HG03565 (cell line): ENCODE measurements at regions not wholly inside any gene's neighbourhood (a gene's known extent, or its start where the extent isn't known, plus 50 kb on each side); places are given as distances from the start of the nearest gene placed in this dataset.

Experiments
- ATAC-seq: cut with Tn5 transposase; IDR thresholded peaks from one replicate; pipeline ENCODE4 v1.9.1; 2021; ENCODE audit warnings: mild to moderate bottlenecking, moderate library complexity; ENCODE audit not compliant: unreplicated experiment

DNA sequence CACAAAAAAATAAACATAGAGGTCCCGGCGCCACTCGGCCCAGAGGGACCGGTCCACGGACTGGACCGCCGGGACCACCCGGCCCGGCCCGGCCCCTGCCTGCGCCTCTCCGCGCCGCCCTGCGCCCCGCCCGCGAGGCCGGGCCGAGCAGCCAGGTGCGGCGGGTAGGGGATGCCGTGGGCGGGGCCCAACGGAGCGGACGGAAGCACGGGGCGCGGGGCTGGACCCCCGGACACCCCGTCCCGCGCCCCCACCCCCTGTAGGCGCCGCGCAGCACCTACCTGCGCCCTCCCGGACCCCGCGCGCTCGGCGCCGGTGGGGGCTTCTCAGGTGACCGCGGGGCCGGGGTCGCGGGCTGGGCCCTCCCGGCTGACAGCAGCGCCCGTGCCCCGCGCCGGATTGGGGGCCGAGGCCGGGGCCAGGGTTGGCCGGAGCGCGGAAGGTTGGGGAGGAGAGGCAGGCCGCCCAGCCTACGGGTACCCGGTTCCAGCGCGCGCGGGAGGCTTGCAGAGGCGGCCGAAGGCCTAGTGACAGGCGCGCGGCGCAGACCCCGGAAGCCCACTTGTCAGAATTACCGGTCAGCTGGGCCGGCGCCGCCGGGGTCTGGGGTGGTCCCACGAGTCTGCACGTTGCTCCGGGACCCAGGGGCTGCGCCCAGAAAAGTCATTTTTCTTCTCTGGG, 351.9 kb upstream of the CAMK1G start:
- ATAC-seq, result no peak

DNA sequence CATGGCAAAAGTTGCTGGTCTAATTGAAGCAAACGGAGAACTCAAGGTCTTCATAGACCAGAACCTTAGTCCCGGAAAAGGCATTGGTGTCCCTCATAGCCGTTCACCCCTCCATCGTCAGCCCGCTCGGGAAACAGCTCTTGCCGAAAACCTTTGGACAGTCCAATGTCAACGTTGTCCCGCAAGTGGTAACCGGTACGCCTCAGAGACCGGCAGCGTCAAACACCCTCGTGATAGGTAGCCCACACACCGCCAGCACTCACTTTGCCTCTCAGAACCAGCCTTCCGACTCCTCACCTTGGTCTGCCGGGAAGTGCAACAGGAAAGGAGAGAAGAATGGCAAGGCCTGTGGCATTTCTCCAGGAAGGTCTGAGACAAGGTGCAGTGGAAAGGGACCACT, 351.3 kb upstream of the CAMK1G start:
- ATAC-seq, result no peak

DNA sequence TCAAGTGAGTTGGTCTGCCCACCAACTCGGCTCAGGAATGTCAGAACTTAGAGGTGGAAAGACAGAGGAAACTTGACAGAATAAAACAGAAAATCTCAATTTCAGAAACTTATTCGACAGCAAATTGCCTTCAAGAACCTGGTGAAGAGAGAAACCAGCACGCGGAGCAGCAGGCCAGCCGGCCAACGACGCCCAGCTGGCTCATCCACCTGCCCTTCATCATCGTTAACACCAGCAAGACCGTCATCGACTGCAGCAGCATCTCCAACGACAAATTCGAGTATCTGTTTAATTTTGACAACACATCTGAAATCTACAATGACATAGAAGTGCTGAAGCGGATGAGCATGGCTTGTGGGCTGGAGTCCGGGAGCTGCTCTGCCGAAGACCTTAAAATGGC, 350.8 kb upstream of the CAMK1G start:
- ATAC-seq, result no peak

DNA sequence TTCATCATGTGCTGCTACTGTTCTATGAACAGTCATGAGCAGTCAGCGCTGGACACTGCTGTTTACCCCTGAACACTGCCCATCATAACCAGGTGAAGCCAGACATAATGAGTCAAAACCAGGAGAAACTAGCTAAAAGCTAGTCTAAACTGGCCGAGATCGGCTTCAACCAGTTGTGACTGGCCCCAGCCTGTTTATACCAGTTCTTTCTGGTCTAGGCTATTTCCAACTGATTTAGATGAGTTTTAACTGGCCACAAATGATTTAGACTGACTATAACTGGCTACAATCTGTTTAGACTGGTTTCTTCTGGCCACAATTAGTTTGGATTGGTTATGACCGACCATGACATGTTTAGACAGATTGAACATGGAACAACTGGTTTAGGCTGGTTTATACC, 348.3 kb upstream of the CAMK1G start:
- no peak for ATAC-seq

DNA sequence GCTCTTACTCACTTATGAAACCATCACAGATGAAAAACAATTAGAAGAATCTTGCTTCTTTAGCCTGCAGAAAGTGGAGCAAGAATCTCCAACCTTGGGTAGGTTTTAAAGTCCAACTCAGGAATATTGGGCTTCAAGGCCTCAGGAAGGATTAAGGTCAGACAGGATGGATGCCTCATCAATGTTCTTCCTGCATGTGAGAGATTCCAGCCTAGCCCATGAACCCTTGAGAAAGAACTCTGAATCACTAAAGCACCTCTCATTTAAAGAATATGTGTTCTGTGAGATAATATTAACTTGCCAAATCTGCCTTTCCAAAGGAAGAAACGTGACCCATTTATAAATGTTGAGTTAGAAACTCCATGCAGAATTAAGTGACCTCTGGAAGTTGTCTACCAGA, 345.2 kb upstream of the CAMK1G start:
- ATAC-seq, result no peak

DNA sequence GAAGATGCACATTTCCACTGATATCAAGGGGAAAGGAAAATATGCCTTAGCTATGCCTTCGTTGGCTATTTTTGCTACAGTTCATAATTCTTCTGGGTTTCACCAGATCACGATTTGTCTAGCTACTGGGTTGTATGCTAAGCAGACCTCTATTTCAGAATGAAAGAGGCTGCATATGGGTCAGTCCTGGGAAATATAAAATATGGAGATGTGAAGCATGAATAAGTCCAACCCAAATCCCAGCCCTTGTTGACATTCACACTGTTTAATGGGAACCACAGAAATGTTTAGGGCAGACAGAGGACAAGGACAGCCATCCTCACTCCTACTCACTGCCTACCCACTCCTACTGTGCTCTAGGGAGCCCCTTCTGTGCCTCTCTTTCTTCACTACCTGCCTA, 343.2 kb upstream of the CAMK1G start:
- ATAC-seq, result no peak

DNA sequence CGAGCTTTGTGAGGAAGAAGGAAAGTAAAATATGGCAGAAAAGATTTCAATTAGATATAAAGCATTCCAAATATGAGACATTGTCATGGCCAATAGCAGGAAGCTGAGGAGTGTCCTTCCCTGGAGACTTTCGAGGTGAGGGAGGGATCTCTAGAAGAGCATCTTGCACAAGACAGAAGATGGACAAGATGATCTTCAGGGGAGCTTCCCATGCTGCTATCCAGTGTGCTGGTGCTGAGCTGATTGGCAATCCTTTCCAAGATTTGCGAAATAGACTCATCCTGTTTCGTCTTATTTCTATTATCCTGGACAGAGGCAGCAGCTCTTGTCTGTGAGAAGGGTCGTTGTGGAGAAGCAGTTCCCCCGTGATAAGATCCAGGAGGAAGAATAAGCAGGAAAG, 342.0 kb upstream of the CAMK1G start:
- ATAC-seq, result no peak

DNA sequence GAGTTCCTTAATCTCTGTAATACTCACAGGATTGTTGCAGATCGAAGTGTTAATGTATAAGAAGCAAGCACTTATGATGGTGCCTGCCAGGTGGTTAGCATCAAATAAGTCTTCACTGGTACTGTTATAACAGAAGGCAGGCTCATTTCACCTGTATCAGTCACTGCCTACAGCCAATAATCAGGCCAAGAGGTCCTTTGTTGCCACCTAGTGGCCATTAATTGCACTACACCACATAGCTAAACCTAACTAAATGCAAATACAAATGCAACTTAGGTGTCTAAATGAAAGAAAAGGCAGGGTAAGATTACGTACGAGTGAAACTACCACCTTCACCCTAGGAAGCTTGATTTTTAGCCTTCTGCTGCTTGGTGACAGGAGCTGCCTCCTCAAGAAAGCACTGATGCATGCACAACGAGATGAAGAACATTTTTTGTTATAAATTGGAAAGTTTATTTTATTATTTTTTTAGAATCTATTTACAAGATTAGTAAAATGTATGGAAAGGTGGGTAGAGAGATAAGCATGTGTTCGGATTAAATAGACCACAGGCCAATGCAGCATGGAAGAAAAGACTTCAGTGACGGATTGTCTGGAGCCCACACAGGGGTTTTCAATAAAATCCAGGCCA, 334.8 kb upstream of the CAMK1G start:
- ATAC-seq, result peak; percentile 84

DNA sequence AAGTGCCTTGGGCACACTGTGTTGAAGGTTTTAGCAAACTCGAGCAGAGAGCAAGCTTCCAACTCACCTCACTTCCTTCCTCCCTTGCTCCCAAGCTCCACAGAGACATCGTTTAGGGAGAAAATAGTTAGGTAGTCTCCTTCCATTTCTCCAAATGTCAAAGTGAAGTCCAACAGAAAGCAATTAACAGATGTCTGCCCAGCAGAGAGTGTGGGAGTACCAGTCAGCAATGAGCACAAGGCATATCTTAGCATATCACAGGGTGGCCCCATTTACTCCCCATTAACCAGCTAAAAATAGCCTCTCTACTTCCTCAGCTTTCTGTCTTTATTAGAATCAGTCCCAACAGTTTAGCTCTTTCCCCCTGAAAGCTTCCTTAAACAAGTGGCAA, 334.2 kb upstream of the CAMK1G start:
- ATAC-seq, result no peak

DNA sequence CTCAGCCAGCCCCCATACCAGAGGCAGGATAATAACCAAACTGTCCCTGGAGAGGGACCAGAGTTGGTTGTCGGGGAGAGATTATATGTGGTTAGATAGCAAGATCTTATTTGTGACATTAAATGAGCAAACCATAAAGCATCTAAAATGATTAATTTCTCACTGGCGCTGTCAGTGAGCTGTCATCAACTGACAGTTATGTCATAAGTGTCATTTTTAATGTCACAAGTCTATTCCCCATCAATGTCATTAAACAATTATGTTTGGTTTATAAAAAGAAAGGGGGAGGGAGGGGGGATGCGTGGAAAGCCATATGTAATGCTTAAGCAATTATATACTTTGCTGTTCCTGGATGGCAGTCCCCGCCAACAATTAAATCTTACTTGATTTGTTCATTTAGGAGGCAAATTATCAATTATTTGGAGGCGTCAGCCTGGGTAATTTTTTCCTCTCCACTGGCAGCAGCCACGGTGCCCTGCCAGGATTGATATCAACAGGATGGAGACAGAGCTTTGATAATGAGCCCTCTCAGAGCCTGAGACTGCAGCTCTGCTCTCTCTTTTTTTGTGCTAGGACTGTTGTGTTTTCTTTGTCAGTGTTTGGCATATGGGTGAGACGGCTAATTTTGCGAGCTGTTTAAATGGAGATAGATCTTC, 333.6 kb upstream of the CAMK1G start:
- no peak for ATAC-seq

DNA sequence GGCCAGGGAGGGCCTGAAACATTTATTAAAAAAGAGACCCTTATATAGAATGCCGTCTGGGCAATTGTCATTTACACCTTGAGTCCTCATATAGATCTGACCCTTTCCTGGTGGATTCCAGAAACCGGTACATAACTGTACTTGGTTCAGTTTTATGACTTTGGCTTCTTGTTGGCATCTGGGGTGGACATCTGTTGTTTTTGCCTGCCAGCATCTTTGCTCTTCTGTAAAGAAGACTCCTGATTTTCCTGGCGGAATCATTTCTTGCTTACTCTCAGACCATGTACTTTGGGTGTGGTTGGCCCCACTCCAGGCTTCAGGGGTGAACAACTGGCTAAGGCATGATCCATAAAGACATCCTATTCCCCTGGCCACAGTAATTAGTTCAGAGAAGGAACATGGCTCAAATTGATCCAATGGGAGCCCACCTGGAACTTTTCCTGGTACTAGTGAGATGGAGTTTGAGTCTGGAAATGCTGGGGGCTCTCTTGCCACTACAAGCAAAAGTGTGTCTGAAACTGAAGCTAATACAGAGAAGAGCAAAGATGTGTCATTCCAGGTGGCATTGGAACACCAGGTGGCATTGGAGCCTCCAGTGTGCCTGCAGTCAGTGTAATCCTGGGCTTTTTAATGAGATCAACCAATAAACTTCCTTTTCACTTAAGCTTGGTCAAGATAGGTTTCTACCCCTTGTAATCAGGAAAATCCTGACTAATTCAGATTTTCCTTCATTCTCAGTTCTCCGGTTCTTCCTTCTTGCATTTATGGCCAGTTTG, 332.5 kb upstream of the CAMK1G start:
- no peak for ATAC-seq

DNA sequence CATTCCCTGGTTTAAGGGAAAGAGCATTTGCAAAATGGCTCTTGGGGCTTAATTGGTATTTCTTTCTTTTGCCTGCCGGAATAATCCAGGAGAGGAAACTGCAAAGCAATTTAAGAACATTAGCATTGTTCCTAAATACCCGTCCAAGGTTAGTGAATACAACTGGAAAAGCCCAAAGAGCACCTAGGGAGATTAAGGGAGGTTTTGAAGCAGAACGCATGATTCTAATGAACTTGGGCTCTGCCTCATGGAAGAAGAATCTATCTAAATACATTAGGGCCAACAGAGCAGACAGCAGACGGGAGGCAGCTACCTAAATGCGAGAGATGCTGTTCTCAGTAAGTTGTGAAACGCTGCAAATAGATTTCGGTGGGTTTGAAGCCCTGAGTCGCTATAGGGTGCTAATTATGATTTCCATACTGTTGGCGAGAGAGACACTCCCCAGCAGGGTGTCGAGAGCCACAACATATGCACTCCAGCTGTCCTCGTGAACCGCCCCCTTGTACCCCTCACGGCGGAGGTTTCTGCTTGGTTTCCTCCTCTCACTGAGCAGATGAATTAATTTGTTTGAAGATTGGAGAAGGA, 326.7 kb upstream of the CAMK1G start:
- ATAC-seq, result no peak

DNA sequence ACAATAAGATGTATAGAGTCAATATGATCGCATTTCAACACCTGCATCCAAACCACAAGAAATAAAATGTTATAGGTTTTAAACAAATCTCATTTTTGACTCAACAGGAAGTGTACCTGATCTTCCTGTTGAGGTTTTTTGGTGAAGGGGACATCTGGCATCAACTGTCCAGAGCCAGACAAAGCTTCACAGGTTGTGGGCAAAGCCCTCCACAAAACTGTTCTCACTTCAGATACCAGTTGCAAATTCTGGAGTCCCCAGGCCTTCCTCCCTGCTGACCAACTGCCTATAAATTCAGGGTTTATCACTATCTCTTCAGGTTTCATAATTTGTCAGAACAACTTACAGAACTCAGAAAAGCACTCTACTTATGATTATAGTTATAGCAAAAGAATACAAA, 326.1 kb upstream of the CAMK1G start:
- ATAC-seq, result no peak

DNA sequence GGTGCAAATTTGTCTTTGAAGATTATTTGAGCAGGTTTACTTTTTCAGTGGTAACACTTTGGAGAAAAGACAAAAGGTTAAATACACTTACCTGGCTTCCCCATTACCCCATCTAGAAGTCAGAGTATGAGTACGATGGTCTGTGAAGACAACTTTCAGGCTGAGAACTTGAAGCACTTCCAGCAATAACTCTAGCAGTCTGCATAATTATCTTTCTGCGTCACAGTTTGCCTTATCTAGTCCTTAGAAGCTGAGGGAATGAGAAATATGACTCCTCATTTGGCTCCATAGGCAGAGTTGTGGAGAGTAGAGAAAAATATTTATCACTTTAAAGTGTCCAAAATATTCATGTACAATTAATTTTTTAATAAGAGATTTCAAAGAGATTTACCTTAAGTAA, 323.4 kb upstream of the CAMK1G start:
- ATAC-seq, result no peak

DNA sequence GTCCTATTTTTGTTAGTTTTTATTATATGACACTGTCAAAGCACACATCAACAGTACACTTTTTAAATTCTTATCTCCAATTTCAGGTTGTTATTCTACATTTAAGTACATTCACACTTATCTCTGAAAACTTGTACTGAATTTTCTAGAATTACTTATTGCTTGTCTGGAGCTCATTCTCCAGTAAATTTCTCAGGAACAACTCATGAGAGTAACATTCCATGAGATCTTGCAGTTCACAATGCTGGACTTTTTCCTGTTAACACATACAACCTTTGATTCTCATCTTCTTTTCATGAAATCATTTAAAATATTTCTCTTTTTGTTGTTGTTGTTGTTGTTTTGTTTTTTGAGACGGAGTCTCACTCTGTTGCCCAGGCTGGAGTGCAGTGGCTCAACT, 320.9 kb upstream of the CAMK1G start:
- ATAC-seq, result no peak

DNA sequence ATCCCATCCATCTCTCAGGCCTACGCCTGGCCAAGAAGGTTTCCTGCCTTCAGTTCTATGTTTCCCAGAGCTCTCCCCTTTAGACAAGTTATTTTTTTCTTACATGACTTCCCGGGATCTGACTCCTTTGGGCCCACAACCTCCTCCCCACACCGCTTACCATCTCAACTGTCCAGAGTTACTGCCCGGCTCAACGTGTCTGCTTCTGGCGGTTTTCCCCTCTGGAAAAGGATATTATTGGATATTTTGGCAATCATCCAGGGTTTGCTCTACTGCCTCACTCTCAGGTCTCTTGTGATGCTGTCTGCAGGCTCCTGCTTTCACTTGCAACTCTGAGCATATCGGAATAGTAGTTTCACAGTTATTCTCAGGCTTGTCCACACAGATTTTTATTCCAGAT, 318.2 kb upstream of the CAMK1G start:
- ATAC-seq, result no peak

DNA sequence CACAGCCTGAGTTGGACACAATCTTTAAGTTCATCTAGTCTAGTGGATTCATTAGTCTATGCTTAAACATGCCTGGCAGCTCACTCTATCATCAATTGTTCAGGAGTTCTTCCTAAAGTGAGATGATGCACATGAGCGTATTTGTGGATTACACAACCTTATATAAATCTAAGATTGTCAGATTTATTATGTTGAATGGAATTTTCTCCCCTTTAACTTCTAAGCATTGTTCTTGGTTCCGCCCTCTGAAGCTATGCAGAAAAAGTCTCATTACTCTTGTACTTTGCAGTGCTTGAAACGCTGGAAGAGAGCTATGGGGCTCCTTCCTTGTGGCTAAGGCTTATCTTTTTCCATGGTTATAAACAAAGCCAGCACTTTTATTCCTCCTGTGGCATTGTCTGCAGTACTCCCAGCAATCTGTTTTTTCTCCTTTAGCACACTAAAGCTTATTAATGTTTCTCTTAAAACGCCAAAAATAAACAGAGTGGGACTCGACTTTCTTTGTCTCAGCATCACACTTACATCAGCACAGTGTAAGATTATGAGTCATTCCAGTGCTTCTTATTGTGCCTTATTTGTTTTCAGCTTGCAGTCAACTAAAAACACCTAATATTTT, 316.8 kb upstream of the CAMK1G start:
- ATAC-seq, result no peak

DNA sequence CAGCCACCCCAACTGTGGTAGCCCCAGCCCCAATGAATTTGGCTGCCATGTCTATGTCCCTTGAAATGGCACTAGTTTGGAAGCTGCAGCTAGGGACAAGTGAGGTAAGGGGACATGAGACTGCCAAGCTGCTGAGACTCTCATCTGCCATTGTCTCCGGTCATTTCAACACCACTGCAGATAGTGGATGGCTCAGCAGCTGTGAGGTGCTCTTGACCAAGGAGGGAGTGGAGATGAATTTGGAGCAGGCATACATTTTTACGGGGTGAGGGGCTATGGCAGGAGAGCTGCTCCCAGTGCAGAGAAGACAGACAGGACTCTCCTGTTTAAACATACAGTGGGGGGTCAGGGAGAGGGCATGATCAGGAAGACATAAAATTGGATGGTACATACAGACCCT, 315.5 kb upstream of the CAMK1G start:
- no peak for ATAC-seq

DNA sequence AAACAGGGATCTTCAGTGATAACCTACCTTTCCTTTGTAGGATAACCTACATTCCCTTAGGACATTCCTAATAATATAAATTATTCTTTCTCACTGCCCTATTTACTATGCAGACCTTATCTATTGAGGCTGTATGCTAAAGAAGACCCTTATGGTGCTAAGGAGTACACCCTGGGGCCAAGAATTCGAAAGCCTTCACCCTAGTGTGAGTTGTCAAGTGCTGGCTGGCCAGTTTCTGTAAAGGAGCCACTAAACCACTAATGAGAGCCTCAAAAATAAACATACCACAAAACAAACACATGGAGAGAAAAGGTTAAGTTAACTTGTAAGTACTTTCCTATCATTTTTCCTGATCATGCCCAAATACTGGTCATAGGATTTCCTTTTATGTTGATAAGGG, 315.0 kb upstream of the CAMK1G start:
- no peak for ATAC-seq

DNA sequence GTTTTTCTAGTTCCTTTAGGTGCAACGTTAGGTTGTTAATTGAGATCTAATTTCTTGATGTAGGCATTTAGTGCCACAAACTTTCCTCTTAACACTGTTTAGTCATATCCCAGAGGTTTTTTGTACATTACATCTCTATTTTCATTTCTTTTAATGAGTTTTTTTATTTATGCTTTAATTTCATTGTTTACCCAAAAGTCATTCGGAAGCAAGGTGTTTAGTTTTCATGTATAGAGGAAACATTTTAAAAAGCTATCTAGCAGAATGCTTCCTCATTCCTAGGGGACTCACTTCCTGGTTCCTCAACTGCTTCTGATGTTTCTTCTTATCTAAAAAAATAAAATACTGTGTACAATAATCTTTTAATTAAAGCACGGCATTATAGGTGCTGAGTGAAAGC, 307.2 kb upstream of the CAMK1G start:
- ATAC-seq, result no peak

DNA sequence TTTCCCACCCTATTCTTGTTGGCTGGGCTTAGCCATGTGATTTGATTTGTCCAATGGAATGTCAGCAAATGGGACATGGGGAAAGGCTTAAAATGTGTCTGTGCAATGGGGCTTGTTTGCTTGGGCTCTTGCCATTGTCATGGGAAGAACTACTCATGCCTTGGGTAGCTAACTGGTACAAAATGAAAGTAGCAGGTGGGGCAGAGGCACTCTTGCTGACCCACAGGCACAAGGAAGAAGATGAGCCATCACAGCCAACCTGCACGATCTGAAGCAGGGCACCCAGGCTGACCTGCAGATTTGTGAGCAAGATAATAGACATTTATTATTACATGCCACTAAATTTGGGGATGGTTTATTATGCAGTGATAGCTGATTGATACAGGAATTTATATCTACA, 305.9 kb upstream of the CAMK1G start:
- no peak for ATAC-seq
